CD14-positive monocyte (primary cell): ENCODE measurements at regions not wholly inside any gene's neighbourhood (a gene's known extent, or its start where the extent isn't known, plus 50 kb on each side); places are given as distances from the start of the nearest gene placed in this dataset.

Experiments used
- DNase-seq, 3 donors: peaks; one replicate each; pipeline ENCODE4 v3.0.0-alpha.2; 2011 to 2022
- H2AFZ ChIP-seq: 2 replicates; pipeline ENCODE4 v1.6.0; 2012; ENCODE audit warnings: mild to moderate bottlenecking, low read depth, low read length, inconsistent platforms; ENCODE audit not compliant: insufficient read depth, poor library complexity, severe bottlenecking
- H3K27ac ChIP-seq, 2 donors: 1 replicate in 1 of 2; 2 replicates in 1 of 2; pipeline ENCODE4 v1.5.1; 2012 to 2013; ENCODE audit warnings: low read length in 2 of 2, control low read depth in 1 of 2, inconsistent platforms in 1 of 2, low read depth in 1 of 2, mild to moderate bottlenecking in 1 of 2
- H3K27me3 ChIP-seq, 2 donors: one replicate each; pipeline versions ENCODE4 v1.6.0 to v1.6.1; 2011 to 2013; ENCODE audit warnings: low read length in 2 of 2; ENCODE audit not compliant: control insufficient read depth in 2 of 2, insufficient read depth in 2 of 2
- H3K36me3 ChIP-seq, 2 donors: replicated peaks in 1 of 2; 1 replicate in 1 of 2; 2 replicates in 1 of 2; pipeline versions ENCODE4 v1.5.1 to v1.6.1; 2012 to 2013; ENCODE audit warnings: low read length in 2 of 2, control low read depth in 1 of 2, inconsistent platforms in 1 of 2, mild to moderate bottlenecking in 1 of 2; ENCODE audit not compliant: insufficient read depth in 2 of 2, control insufficient read depth in 1 of 2
- H3K4me1 ChIP-seq, 2 donors: 1 replicate in 1 of 2; 2 replicates in 1 of 2; pipeline versions ENCODE4 v1.5.1 to v1.6.1; 2012 to 2013; ENCODE audit warnings: low read length in 2 of 2, control low read depth in 1 of 2, inconsistent platforms in 1 of 2, mild to moderate bottlenecking in 1 of 2, moderate library complexity in 1 of 2; ENCODE audit not compliant: insufficient read depth in 2 of 2, control insufficient read depth in 1 of 2
- H3K4me2 ChIP-seq: replicated peaks from 2 replicates; pipeline ENCODE3; 2012; ENCODE audit warnings: low read length, moderate library complexity, mild to moderate bottlenecking; ENCODE audit not compliant: poor library complexity, severe bottlenecking; ENCODE audit errors: extremely low read depth
- H3K4me3 ChIP-seq, 3 experiments: fragments of 200-600 bp in 1 of 3; sonication (generic) in 1 of 3; replicated peaks in 1 of 3; 1 replicate in 2 of 3; 2 replicates in 1 of 3; pipeline ENCODE4 v1.5.1; 2011 to 2013; ENCODE audit warnings: low read length in 3 of 3, mild to moderate bottlenecking in 3 of 3, control low read depth in 2 of 3, low read depth in 2 of 3, inconsistent platforms in 1 of 3, moderate library complexity in 1 of 3
- H3K79me2 ChIP-seq: 2 replicates; pipeline ENCODE4 v1.6.0; 2012; ENCODE audit warnings: mild to moderate bottlenecking, control low read depth, inconsistent platforms, low read length, moderate library complexity; ENCODE audit not compliant: insufficient read depth
- H3K9ac ChIP-seq: 2 replicates; pipeline ENCODE4 v1.6.0; 2017; ENCODE audit warnings: low read length, mild to moderate bottlenecking; ENCODE audit not compliant: insufficient read depth, poor library complexity, severe bottlenecking
- H3K9me3 ChIP-seq, 2 donors: replicated peaks in 1 of 2; 1 replicate in 1 of 2; 2 replicates in 1 of 2; pipeline versions ENCODE4 v1.5.1 to v1.6.1; 2012 to 2013; ENCODE audit warnings: low read length in 2 of 2, control low read depth in 1 of 2; ENCODE audit not compliant: control insufficient read depth in 1 of 2, insufficient read depth in 1 of 2
- H4K20me1 ChIP-seq: 2 replicates; pipeline ENCODE4 v1.6.0; 2012; ENCODE audit warnings: mild to moderate bottlenecking, low read length, control low read depth, moderate library complexity; ENCODE audit not compliant: insufficient read depth
- H3K27ac Mint-ChIP-seq, 7 donors: one replicate each; pipeline ENCODE4 v1.8.0; 2020; ENCODE audit warnings: mild to moderate bottlenecking in 7 of 7, mixed read lengths in 7 of 7, moderate library complexity in 6 of 7, inconsistent platforms in 2 of 7
- H3K27me3 Mint-ChIP-seq, 3 donors: one replicate each; pipeline ENCODE4 v1.8.0; 2021 to 2022; ENCODE audit warnings: low read depth in 3 of 3, mild to moderate bottlenecking in 3 of 3, mixed read lengths in 3 of 3, moderate library complexity in 3 of 3, inconsistent platforms in 1 of 3
- H3K36me3 Mint-ChIP-seq, 2 donors: one replicate each; pipeline ENCODE4 v1.8.0; 2020; ENCODE audit warnings: mixed read lengths in 2 of 2, inconsistent platforms in 1 of 2, mild to moderate bottlenecking in 1 of 2
- H3K4me1 Mint-ChIP-seq: one replicate; pipeline ENCODE4 v1.8.0; 2020; ENCODE audit warnings: mild to moderate bottlenecking, mixed read lengths
- H3K4me3 Mint-ChIP-seq, 2 donors: one replicate each; pipeline ENCODE4 v1.8.0; 2020; ENCODE audit warnings: mild to moderate bottlenecking in 2 of 2, mixed read lengths in 2 of 2, moderate library complexity in 1 of 2
- H3K9me3 Mint-ChIP-seq, 7 donors: one replicate each; pipeline ENCODE4 v1.8.0; 2020 to 2022; ENCODE audit warnings: mixed read lengths in 7 of 7, mild to moderate bottlenecking in 6 of 7, moderate library complexity in 6 of 7, inconsistent platforms in 2 of 7
- CTCF ChIP-seq: fragments of 200-600 bp; IDR thresholded peaks from one replicate; pipeline ENCODE4 v1.8.0; 2022; ENCODE audit warnings: antibody characterized with exemption, mild to moderate bottlenecking
- WGBS: methylation state at CpG from one replicate; pipeline ENCODE4 v1.1.5; 2013; ENCODE audit warnings: missing lambda C conversion rate; ENCODE audit not compliant: insufficient coverage; 5-methylcytosine and 5-hydroxymethylcytosine counted together
- intact Hi-C, 2 donors: fragments of 100-400 bp; cut with micrococcal nuclease; formaldehyde crosslinking; loops; one replicate each; pipeline versions ENCODE4 v1.15.0 to v1.15.1; 2023

GRCh38 chr4:1499465-1499864 lies 93.2 kb upstream of the NKX1-1 start:
- peaks cover 0 to 1% (median 1%) of the 10 kb centered on the region in 3 donors for H3K27me3 Mint-ChIP-seq
- Histone ChIP-seq H3K27ac (no peak overlapping the region), H2AFZ (no peak overlapping the region), H3K36me3 (no peaks in the 10 kb centered on the region), H3K4me1 (no peaks in the 10 kb centered on the region), H3K27me3 (no peaks in the 10 kb centered on the region), H3K9me3 (no peaks in the 10 kb centered on the region), H3K4me3 (no peak overlapping the region), H3K79me2 (no peaks in the 10 kb centered on the region), H3K4me2 (no peak overlapping the region), H3K9ac (no peak overlapping the region), H4K20me1 (no peaks in the 10 kb centered on the region)
- H3K27ac Mint-ChIP-seq: no peak overlapping the region
- WGBS: 84% methylated on average over 7 of the region's 7 CpGs
- intact Hi-C loops: no loop called here
- H3K4me3 Mint-ChIP-seq: no peak overlapping the region
- no peaks in the 10 kb centered on the region for H3K36me3 Mint-ChIP-seq
- no peak for TF ChIP-seq CTCF
- H3K4me1 Mint-ChIP-seq: no peaks in the 10 kb centered on the region
- H3K9me3 Mint-ChIP-seq: no peaks in the 10 kb centered on the region
- DNase-seq: no peak

GRCh38 chr4:1497189-1497801 lies 91.1 kb upstream of the NKX1-1 start:
- Histone ChIP-seq H3K27me3 (no peaks in the 10 kb centered on the region), H3K9ac (no peak overlapping the region), H3K4me3 (no peak overlapping the region), H4K20me1 (no peaks in the 10 kb centered on the region), H3K4me1 (no peaks in the 10 kb centered on the region), H3K36me3 (no peaks in the 10 kb centered on the region), H3K79me2 (no peaks in the 10 kb centered on the region), H3K9me3 (no peaks in the 10 kb centered on the region), H2AFZ (no peak overlapping the region), H3K4me2 (no peak overlapping the region), H3K27ac (no peak overlapping the region)
- Mint-ChIP-seq H3K27me3 (peaks cover 2 to 6% (median 2%) of the 10 kb centered on the region in 3 donors), H3K27ac (no peak overlapping the region), H3K4me1 (no peaks in the 10 kb centered on the region), H3K4me3 (no peak overlapping the region), H3K36me3 (no peaks in the 10 kb centered on the region), H3K9me3 (no peaks in the 10 kb centered on the region)
- intact Hi-C loops: no loop called here
- no peak for TF ChIP-seq CTCF
- no peak for DNase-seq
- WGBS: 80% methylated on average over 7 of the region's 7 CpGs
